Left forelimb (tissue), 1 donor: ENCODE measurements at regions not wholly inside any gene's neighbourhood (a gene's known extent, or its start where the extent isn't known, plus 50 kb on each side); places are given as distances from the start of the nearest gene placed in this dataset.
"Not testable (repeated sequence)": the region's sequence is repeated elsewhere in the genome, so short reads cannot be mapped to it uniquely, and the experiment has no call there.

Experiments used
- DNase-seq: peaks from one replicate; pipeline ENCODE4 v3.0.0-alpha.2; 2018; ENCODE audit warnings: low spot score

DNA sequence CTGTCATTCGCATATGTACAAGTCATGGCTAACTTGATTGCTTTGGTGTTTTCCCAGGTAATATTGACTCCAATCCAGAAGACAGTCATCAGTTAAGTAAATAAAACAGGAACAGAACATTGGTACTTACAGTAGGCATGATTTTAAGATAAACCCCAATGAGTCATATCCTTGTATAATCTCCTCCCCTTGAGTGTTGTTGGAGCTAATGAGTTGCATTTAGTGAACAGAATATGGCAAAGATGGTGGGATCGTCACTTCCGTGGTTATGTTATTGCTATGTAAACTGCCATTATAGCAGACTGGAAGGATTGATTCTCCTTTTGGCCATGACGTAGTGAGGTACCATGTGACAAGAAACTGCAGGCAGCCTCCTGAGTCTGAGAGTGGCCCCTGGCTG lies 102.2 kb downstream of the TMX1 start:
- DNase-seq: no peak

DNA sequence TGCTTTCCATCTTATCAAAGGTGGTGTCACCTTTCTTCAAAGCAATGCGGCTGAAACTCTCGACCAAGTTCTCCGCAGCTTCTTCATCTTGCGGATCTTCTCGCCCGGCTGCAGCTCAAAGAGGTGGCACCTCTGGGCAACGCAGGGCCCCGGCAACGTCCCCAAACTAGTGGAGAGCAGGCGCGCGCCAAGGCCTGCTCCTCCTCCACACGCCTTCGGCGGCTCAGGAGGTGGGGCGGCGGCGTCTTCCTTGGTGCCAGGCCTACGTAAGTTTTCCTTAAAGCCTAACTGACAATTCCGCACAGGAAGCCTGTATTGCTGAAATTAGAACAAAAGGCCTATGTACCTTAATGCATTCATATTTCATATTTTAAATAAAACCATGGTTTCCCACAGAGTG lies 112.0 kb downstream of the TMX1 start:
- DNase-seq: no peak

DNA sequence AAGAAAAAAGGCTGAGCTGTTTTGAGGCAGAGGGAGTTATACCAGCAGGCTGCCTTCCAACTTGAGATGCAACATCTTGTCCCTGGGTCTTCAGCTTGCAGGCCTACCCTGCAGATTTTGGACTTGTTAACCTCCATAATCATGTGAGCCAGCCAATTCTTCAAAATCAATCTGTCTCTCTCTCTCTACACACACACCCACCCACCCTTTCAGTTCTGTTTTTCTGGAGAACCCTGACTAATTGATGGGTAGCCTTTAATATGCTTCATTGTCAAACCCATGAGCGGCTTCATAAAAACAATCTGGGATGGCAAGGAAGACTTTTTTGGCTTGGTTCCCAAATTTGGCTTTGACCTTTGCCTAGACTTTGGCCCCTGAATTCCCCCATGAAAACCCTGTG lies 113.9 kb downstream of the TMX1 start:
- no peak for DNase-seq

DNA sequence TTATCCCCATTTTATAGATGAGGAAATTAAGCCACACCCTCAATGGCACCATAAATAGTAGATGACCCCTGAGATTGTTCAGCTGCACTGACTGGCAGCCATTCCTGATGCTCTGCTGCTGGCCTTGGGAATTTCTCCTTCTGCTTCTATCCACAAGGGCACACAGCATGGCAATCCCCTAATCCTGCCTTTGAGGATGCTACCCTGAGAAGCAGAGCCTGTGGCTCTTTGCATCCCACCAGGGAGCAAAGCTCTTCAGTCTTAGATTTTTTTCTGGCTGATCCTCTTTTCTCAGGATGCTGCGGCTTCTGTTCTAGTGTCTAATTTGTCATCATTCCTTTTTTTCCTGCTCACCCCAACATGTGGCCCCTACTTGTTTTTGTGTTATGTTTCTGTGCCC lies 114.8 kb downstream of the TMX1 start:
- no peak for DNase-seq

DNA sequence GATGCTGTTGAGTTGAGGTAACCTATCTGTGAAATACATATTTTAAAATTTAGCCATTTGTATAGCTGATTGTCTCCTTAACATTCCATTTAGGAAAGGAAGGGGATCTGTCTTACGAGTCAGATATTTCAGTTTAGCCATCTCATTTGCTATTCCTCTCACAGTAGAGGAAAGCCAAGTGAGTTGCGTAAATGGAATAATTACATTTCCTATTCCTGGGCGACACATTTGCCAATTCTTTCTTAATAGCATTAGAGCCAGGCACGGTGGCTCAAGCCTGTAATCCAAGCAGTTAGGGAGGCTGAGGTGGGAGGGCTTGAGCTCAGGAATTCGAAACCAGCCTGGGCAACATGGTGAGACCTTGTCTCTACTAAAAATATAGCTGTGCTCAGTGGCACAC lies 116.3 kb downstream of the TMX1 start:
- DNase-seq: no peak

DNA sequence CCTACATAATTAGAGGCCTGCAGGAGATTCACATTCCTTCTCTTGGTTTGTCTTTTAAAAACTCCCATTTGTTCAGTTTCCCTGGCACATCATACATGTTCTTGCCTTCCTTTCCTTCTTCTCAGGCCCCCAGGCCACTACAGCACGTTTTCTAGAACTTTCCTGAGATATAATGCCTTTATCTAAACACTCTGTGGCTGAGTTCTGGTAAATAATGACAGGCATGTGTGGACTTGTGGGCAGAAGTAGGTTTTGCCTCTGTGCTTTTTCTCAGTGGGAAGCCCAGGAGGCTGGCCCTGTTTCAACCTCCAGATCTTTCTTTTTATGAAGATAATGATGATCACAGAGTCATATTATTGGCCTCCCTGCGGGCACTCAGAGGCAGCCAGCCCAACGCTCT lies 117.2 kb downstream of the TMX1 start:
- no peak for DNase-seq

DNA sequence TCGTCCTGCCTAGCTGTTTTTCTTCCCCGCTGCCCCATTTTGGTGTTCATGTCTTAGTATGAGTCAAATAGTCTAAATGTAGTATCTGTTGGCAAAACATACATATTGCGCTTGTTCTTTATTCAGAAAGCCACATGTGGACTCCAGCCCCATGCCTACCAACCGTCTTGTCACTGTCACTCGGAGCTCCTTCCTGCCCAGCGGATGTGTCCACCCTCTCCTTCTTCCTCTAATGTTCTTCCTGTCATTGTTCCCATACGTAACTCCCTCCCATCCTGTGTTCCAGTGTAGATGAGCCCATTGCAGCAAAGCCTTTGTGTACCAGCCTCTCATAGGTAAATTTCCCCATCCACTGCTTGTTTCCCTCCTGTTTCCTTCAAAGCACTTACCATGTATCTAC lies 120.5 kb downstream of the TMX1 start:
- no peak for DNase-seq

DNA sequence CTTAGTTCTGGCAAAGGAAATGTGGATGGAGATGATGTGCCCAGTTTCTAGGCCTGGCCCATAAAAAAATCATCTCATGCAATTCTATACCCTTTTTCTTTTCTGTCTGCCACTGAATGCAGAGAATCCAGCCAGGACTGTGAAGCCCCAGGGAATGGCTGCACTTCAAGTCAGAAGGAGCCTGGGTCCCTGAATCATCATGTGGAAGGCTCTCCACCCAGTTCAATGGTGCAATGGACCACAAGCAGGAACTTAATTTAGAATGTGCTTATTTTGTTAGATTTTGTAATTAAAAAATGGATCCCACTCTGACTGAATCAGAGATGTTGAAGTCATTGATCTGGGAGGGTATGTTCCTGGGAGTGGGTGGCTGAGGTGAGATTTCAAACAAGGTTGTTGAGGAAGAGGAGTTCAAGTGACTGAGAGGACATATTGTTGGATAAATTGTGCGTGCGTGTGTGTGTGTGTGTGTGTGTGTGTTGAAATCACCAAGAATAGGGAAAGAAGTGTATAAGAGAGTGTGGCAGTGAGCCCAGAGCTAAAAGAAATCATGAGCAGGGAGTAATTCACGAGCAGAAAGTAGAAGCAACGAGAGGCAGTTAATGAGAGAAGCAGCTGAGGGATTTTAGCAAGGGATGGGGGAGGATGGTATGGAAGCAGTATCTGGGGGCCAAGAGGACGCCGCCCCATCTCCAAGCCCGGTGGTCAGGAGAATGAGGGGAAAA lies 125.4 kb downstream of the TMX1 start:
- no peak for DNase-seq

DNA sequence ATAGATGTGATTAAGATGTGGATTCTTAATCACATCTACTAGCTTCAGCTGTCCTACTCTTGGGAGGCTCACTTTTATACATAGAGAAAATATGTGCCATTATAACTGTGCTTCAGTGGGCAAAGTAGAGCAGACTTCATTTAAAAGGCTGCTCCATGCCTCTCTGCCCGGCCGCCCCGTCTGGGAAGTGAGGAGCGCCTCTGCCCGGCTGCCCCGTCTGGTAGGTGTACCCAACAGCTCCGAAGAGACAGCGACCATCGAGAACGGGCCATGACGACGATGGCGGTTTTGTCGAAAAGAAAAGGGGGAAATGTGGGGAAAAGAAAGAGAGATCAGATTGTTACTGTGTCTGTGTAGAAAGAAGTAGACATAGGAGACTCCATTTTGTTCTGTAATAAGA lies 126.4 kb downstream of the TMX1 start:
- DNase-seq: not testable (repeated sequence)

DNA sequence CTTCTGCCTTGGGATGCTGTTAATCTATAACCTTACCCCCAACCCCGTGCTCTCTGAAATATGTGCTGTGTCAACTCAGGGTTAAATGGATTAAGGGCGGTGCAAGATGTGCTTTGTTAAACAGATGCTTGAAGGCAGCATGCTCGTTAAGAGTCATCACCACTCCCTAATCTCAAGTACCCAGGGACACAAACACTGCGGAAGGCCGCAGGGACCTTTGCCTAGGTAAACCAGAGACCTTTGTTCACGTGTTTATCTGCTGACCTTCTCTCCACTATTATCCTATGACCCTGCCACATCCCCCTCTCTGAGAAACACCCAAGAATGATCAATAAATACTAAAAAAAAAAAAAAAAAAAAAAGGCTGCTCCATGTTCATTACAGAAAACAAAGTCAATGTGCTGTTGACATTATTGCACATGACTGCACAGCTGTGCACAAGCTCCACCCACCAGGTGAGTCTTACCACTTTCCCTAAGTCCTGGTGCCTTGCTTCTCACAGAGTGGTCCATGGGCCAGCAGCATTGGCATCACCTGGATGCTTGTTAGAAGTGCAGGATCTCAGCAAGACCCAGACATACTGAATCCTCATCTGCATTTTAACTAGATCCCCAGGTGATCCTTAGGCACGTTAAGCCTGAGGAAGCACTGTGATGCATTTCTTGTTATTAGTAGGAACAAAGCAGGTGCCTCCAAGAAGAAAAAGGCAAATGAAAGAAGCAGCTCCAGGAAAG lies 127.0 kb downstream of the TMX1 start:
- not testable (repeated sequence) for DNase-seq

DNA sequence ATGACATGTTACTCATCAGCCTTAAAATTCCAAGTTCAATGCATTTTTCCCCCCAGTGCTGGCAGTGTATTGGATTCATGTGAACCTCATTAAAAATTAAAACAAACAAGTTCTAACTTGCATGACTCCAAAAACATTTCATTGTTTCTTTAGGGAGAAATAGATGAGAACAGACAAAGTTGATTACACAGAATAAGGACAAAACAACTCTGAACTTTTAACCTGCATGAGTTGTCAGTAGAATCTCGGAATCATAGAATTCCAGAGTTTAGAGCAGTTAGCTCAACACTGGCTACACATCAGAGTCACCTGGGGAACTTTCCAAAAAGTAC lies 127.5 kb downstream of the TMX1 start:
- DNase-seq: no peak

DNA sequence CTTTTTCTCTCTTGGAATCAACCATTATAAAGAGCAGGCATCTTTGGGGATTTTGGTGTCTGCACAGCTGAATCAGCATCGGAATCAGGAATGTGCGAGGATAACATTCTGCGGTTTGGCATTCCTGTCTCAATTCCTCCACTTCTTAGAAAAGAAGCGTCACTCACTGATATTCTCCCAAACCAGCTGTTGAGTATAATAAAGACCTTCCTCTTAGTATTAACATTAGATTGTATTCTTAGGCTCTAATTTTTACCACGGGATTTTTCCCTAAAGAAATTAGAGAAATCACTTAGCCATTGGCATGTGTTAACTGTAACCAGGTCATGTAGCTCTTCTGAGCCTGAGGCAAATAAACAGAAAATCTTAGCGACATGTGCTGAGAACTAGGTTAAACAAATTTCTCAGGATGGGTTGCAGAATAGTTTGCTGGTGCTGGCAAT lies 128.7 kb downstream of the TMX1 start:
- DNase-seq: no peak

DNA sequence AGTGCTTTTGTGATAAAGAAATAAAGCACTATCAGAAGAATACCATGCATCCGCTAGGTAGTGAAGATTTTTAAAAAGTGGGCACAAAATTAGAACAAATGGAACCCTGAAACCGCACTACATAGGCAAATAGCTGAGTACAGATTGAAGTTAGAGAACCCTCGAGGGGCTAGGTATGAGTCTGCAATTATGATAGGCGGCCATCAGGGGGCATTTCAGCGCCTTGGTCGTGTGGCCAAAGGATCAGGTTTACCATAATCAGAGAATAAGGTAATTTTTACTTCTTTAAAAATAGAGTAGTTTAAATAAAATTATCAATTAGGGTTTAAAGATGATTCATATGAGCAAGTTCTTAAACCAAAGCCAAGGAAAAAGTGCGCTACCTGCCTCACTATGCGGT lies 129.8 kb downstream of the TMX1 start:
- DNase-seq: no peak

DNA sequence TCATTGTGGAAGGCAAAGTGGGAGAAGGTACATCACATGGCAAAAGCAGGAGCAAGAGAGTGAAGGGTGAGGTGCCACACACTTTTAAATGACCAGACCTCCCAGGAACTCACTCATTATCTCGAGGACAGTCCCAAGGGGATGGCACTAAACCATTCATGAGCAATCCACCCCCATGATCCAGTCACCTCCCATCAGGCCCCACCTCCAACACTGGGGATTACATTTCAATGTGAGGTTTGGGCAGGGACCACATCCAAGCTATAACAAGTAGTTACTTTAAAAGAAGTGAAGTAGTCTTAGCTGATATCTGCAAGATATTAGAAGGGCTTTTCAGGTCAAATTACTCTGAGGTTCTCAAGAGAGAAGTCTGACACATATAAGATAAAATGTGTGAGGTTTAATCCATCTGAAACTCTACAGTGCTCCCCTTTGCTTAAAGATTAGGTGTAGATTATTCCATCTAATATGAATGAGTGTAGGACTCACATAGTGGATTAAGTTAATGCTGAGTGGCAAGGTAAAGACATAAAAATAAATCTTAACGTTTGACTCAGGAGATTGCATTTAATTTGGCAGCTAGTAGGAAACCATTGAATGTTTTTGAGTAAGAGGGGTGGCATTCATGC lies 130.8 kb downstream of the TMX1 start:
- DNase-seq: no peak

DNA sequence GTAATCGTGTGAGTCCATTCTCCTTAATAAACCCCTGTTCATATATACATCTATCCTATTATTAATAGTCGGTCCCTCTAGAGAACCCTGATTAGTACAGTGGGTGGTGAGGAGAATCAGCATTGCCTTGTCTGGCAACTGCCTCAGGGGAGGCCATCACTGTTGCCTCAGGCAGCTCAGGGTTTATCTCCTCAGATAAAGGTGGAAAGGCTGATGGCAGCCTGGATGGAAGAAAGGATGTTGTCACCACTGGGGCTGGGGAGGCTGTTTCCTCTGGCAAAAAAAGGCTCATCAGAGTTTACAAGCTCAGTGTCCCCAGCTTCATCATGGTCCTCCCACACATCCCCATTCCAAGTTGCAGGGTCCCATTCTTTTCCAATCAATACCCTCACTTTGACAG lies 137.1 kb downstream of the TMX1 start:
- not testable (repeated sequence) for DNase-seq

DNA sequence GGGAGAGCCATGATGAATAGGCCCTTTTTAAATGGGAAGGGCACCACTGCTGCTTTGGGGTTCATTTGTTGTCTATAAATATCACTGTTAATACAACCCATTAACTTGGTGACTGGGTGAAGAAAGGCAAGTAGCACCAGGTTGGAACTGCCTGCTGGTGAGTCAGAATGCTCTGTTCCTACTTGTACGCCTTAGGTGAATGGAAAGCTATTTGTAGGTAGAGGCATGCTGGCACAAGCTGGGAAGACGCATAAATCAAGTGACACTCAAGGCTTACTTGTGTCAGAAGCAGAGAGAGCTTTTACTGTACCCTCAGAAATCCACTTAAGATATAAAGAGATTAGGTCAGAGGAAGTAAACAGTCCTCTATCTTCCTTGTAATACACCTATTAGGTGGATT lies 142.5 kb downstream of the TMX1 start:
- no peak for DNase-seq

DNA sequence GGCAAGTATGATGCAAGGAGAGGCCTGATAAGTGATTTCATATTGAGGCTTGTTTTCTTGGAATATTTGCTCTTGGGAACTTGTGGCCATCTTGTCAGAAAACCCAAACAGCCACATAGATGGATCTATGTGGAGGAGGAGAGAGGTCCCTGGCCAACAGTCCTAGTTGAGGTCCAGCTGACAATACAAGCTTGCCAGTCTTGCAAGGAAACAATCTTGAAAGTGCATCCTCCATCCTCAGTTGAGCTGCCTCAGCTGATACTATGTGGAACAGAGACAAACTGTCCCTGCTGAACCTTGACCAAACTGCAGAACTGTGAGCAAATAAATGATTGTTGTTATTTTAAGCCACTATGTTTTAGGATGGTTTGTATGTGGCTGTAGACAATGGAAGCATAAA lies 146.4 kb downstream of the TMX1 start:
- DNase-seq: no peak

DNA sequence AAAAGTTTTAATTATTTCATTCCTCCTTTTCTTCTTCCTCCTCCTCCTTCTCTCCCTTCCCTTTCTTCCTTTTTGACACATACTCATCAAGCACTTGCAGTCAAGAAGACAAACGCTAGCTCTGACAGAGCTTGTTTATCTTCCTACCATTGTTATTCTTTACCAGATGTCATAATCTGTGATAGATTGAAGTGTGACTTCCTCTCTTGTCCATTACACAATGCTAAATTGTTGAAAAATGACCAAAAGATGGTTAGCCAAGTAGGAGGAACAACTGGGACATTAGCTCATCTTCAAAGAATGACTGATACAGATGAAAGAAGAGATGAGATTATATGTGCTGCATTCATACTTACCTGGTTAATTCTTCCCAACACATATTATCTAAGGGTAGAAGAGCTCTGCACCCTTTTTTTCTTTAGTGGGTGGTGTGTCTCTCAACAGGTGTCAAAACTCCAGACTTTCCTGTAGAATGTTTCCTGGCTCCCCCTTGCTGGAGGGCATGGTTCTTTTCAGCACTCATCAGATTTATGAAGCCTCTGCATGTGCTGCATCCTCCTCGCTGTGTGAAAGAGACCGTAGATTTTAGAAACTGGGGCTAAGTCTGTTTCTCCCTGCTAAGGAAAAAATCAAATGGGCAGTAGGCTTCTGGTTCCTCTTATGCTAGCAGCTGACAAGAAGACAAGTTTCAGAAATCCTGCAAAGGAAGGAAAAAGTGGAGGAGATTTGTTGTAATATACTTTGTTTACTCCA lies 147.1 kb downstream of the TMX1 start:
- DNase-seq: no peak

DNA sequence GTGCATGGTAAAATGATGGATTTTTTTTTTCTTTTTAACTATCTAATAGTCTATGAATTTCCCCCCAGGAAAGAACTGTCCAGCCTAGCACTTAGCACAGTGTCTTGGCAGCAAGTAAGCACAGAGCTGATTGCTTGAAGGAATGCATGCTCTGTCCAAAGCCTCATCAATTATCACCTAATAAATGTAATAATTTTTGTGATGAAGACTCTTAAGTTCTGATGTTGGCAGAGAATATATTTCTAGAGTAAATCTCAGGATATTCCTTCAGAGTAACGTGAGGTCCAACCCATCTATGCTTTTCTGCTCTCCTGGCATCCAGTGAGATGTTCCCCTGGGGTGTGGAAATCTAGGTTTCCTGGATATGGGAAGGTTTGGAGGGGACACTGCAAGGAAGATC lies 152.4 kb downstream of the TMX1 start:
- DNase-seq: no peak

DNA sequence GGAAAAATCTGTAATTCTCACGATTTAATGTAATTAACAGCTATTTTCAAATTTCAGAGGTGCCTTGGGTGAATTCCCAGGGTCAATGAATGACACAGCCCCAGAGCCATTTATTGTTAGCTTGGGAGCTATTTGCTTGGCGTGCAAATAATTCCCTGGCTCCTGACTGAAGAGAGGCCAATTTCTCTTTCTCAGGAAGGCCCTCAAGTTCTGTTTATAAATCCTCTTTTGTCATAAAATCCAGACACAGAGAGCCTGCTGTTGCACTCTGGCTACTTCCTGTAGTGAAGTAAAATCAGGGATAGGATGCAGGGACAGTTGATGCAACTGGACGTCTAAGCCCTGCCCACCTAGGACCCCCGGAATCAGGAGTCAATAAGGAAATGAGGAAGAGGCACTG lies 154.3 kb downstream of the TMX1 start:
- DNase-seq: no peak

DNA sequence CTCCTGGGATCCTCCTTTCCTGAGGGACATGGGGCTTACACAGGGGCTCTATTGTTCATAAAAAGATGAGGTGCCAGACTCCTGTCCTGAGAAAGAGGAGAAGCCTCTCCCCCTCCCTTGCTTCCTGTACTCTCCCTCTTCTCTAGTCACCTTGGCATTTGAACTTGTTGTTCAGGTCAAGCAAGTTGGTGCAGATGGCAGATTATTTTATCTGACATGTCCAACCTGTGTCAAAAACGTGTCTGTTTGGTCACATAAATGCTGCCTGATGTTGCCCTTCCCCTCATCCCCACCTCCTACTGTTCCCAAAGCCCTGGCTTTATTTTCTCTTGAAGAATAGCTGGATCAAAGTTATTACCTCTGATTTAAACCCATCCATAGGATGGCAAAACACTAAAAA lies 154.8 kb downstream of the TMX1 start:
- DNase-seq: no peak

DNA sequence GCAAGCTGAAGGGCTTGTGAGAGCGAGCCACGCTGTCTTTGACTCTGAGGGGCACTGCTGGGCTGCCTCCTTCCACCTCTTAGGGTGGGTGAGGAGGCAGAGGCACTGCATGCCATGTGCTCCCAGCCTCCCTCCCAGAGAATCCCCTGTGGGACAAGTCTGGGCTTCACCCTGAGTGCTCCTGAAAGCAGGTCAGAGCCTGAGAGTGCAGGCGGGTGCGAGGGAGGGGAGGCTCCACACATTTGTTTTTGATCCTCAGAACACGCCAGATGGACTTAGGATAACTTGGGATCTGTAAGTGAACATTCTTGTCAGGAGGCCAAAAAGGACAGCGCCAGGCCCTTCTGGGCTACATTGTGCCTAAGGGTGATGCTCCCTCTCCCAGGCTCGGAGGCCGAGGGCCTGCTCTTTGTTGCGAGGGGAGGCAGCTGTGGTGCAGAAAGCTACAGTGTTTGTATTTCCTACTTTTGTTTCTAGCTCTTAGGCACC lies 155.4 kb downstream of the TMX1 start:
- DNase-seq: no peak
